Transverse colon (tissue), 4 donors: ENCODE measurements at regions not wholly inside any gene's neighbourhood (a gene's known extent, or its start where the extent isn't known, plus 50 kb on each side); places are given as distances from the start of the nearest gene placed in this dataset.

Source experiments
- DNase-seq: peaks from one replicate; pipeline ENCODE4 v3.0.0-alpha.2; 2019
- H3K27ac ChIP-seq, 4 donors: fragments of 200-600 bp; sonication (generic); 2 replicates each; pipeline ENCODE4 v1.5.1; 2016 to 2018; ENCODE audit warnings: inconsistent platforms in 4 of 4
- H3K27me3 ChIP-seq: fragments of 200-600 bp; sonication (generic); 2 replicates; pipeline ENCODE4 v1.5.1; 2017; ENCODE audit warnings: inconsistent platforms
- H3K36me3 ChIP-seq, 4 donors: fragments of 200-600 bp; sonication (generic); 2 replicates each; pipeline ENCODE4 v1.5.1; 2017 to 2019; ENCODE audit warnings: inconsistent platforms in 4 of 4
- H3K4me1 ChIP-seq, 4 donors: fragments of 200-600 bp; sonication (generic); 2 replicates each; pipeline ENCODE4 v1.5.1; 2017 to 2020; ENCODE audit warnings: inconsistent platforms in 4 of 4
- H3K4me3 ChIP-seq, 4 donors: fragments of 200-600 bp; sonication (generic); 1 replicate in 1 of 4; 2 replicates in 3 of 4; pipeline versions ENCODE4 v1.5.1 to v1.6.1; 2017 to 2019; ENCODE audit warnings: inconsistent platforms in 4 of 4
- H3K9me3 ChIP-seq, 2 donors: fragments of 200-600 bp; sonication (generic); 2 replicates each; pipeline ENCODE4 v1.5.1; 2017 to 2019; ENCODE audit warnings: inconsistent platforms in 2 of 2
- CTCF ChIP-seq, 5 experiments: fragments of 200-600 bp in 3 of 5; fragments of 450-650 bp in 2 of 5; sonication (generic) in 3 of 5; IDR thresholded peaks; 1 replicate in 2 of 5; 2 replicates in 3 of 5; pipeline ENCODE4 v1.5.1; 2016 to 2017; ENCODE audit warnings: antibody characterized with exemption in 5 of 5, inconsistent platforms in 3 of 5, mild to moderate bottlenecking in 2 of 5, moderate library complexity in 1 of 5
- EP300 ChIP-seq: sonication (generic); formaldehyde crosslinking; IDR thresholded peaks from one replicate; pipeline ENCODE4 v1.6.1; 2017; ENCODE audit warnings: antibody characterized with exemption, low read depth
- POLR2A ChIP-seq: fragments of 450-650 bp; IDR thresholded peaks from one replicate; pipeline ENCODE4 v1.6.1; 2016; ENCODE audit warnings: antibody characterized with exemption, mild to moderate bottlenecking, moderate library complexity
- POLR2AphosphoS5 ChIP-seq, 3 donors: sonication (generic); formaldehyde crosslinking; IDR thresholded peaks; one replicate each; pipeline ENCODE4 v1.6.1; 2016; ENCODE audit warnings: antibody characterized with exemption in 3 of 3
- WGBS, 2 donors: methylation state at CpG; one replicate each; pipeline ENCODE4 v1.1.5; 2018; ENCODE audit warnings: low coverage in 1 of 2; 5-methylcytosine and 5-hydroxymethylcytosine counted together
- in situ Hi-C, 4 donors: fragments of 200-750 bp; cut with MboI; loops; one replicate each; pipeline versions ENCODE4 v1.15.0 to v1.15.1; 2017; ENCODE audit warnings: low sequenced_read_pairs in 3 of 4, low pct_ligation_motif_present in 1 of 4, low pct_unique_long_range_greater_than_20kb in 1 of 4
- intact Hi-C: fragments of 100-400 bp; cut with DNase I; formaldehyde crosslinking; loops from one replicate; pipeline ENCODE4 v1.15.1; 2023; ENCODE audit warnings: low total_unique reads

GRCh38 chr7:124324262-124324661 lies 291.4 kb upstream of the TMEM229A start:
- TF ChIP-seq POLR2AphosphoS5 (IDR thresholded peaks at IDR 0.05), result no peak
- no peak for TF ChIP-seq EP300
- no peak for TF ChIP-seq POLR2A
- no peak for TF ChIP-seq CTCF (IDR thresholded peaks at IDR 0.05)
- no peaks in the 10 kb centered on the region for H3K4me1 ChIP-seq
- H3K27ac ChIP-seq, result no peak overlapping the region
- DNase-seq, result no peak
- intact Hi-C loops (no loop called here), in situ Hi-C loops (no loop called here)
- no peaks in the 10 kb centered on the region for H3K36me3 ChIP-seq
- no peak overlapping the region for H3K4me3 ChIP-seq
- no peaks in the 10 kb centered on the region for H3K9me3 ChIP-seq
- no peaks in the 10 kb centered on the region for H3K27me3 ChIP-seq

GRCh38 chr7:124323597-124323996 lies 290.7 kb upstream of the TMEM229A start:
- no peak for TF ChIP-seq POLR2AphosphoS5 (IDR thresholded peaks at IDR 0.05)
- TF ChIP-seq POLR2A, result no peak
- no peak for TF ChIP-seq EP300
- TF ChIP-seq CTCF (IDR thresholded peaks at IDR 0.05), result no peak
- Histone ChIP-seq H3K27me3 (no peaks in the 10 kb centered on the region), H3K4me1 (no peaks in the 10 kb centered on the region), H3K36me3 (no peaks in the 10 kb centered on the region), H3K27ac (no peak overlapping the region), H3K4me3 (no peak overlapping the region), H3K9me3 (no peaks in the 10 kb centered on the region)
- 11 to 25% methylated on average over 1 of the region's 1 CpG for WGBS, 2 donors
- in situ Hi-C loops (no loop called here), intact Hi-C loops (no loop called here)
- DNase-seq, result no peak

- intact Hi-C loops, result no loop called here
- DNase-seq, result no peak
- Histone ChIP-seq H3K4me1 (no peaks in the 10 kb centered on the region), H3K36me3 (no peaks in the 10 kb centered on the region), H3K27ac (no peak overlapping the region), H3K4me3 (no peak overlapping the region), H3K27me3 (no peaks in the 10 kb centered on the region), H3K9me3 (no peaks in the 10 kb centered on the region)
- in situ Hi-C loops, result no loop called here
- 50 to 73% methylated on average over 1 of the region's 1 CpG for WGBS, 2 donors
- TF ChIP-seq CTCF (IDR thresholded peaks at IDR 0.05), result no peak
- TF ChIP-seq POLR2AphosphoS5 (IDR thresholded peaks at IDR 0.05), result no peak
- TF ChIP-seq EP300, result no peak
- no peak for TF ChIP-seq POLR2A
Observed at GRCh38 chr7:124322561-124322960, 289.7 kb upstream of the TMEM229A start.

GRCh38 chr7:124318721-124319450 lies 286.0 kb upstream of the TMEM229A start:
- no peaks in the 10 kb centered on the region for H3K36me3 ChIP-seq
- no peak overlapping the region for H3K4me3 ChIP-seq
- 50 to 55% methylated on average over 5 of the region's 5 CpGs for WGBS, 2 donors
- intact Hi-C loops (no loop called here), in situ Hi-C loops (no loop called here)
- no peaks in the 10 kb centered on the region for H3K4me1 ChIP-seq
- TF ChIP-seq EP300 (no peak), CTCF (IDR thresholded peaks at IDR 0.05) (no peak), POLR2A (no peak), POLR2AphosphoS5 (IDR thresholded peaks at IDR 0.05) (no peak)
- H3K27me3 ChIP-seq, result no peaks in the 10 kb centered on the region
- H3K27ac ChIP-seq, result no peak overlapping the region
- DNase-seq, result no peak
- H3K9me3 ChIP-seq, result no peaks in the 10 kb centered on the region
